M059J (cell line): ENCODE measurements at regions not wholly inside any gene's neighbourhood (a gene's known extent, or its start where the extent isn't known, plus 50 kb on each side); places are given as distances from the start of the nearest gene placed in this dataset.
"Not testable (repeated sequence)": the region's sequence is repeated elsewhere in the genome, so short reads cannot be mapped to it uniquely, and the experiment has no call there.

Source experiments
- DNase-seq: peaks from one replicate; pipeline ENCODE4 v3.0.0-alpha.2; 2012; ENCODE audit warnings: low read depth

GRCh38 chr14:44385906-44386305, 121.2 kb downstream of the FSCB start:
- no peak for DNase-seq

GRCh38 chr14:44385296-44385695, 121.8 kb downstream of the FSCB start:
- DNase-seq, result not testable (repeated sequence)

GRCh38 chr14:44384601-44385293, 122.3 kb downstream of the FSCB start:
- not testable (repeated sequence) for DNase-seq

- no peak for DNase-seq
These were observed 123.0 kb downstream of the FSCB start for GRCh38 chr14:44384093-44384492.

GRCh38 chr14:44383636-44384035, 123.4 kb downstream of the FSCB start:
- DNase-seq, result no peak

GRCh38 chr14:44379292-44379977, 127.6 kb downstream of the FSCB start:
- DNase-seq, result no peak

- DNase-seq, result no peak
These were observed 132.2 kb downstream of the FSCB start for GRCh38 chr14:44374906-44375305.

GRCh38 chr14:44372807-44373489, 134.1 kb downstream of the FSCB start:
- DNase-seq, result no peak

- DNase-seq, result no peak
These were observed 134.9 kb downstream of the FSCB start for GRCh38 chr14:44372231-44372630.

- no peak for DNase-seq
These were observed 136.4 kb downstream of the FSCB start for GRCh38 chr14:44370727-44371126.

GRCh38 chr14:44369401-44370123, 137.5 kb downstream of the FSCB start:
- no peak for DNase-seq

GRCh38 chr14:44361083-44361482, 146.0 kb downstream of the FSCB start:
- DNase-seq, result no peak

GRCh38 chr14:44353805-44354204, 153.3 kb downstream of the FSCB start:
- no peak for DNase-seq

GRCh38 chr14:44352201-44352600, 154.9 kb downstream of the FSCB start:
- no peak for DNase-seq

- DNase-seq, result no peak
These were observed 159.8 kb downstream of the FSCB start for GRCh38 chr14:44347316-44347715.

GRCh38 chr14:44341116-44341515, 166.0 kb downstream of the FSCB start:
- DNase-seq, result no peak

GRCh38 chr14:44339862-44340261, 167.2 kb downstream of the FSCB start:
- no peak for DNase-seq

- DNase-seq, result no peak
These were observed 167.9 kb downstream of the FSCB start for GRCh38 chr14:44339231-44339630.

- DNase-seq, result no peak
These were observed 189.7 kb downstream of the FSCB start for GRCh38 chr14:44317441-44317746.

GRCh38 chr14:44316647-44317440, 190.2 kb downstream of the FSCB start:
- DNase-seq, result peak; percentile 81

GRCh38 chr14:44309331-44309730, 197.8 kb downstream of the FSCB start:
- DNase-seq, result no peak

- no peak for DNase-seq
These were observed 206.2 kb downstream of the FSCB start for GRCh38 chr14:44300916-44301315.
